Vagina (tissue), 2 donors: ENCODE measurements at regions not wholly inside any gene's neighbourhood (a gene's known extent, or its start where the extent isn't known, plus 50 kb on each side); places are given as distances from the start of the nearest gene placed in this dataset.
"Not testable (repeated sequence)": the region's sequence is repeated elsewhere in the genome, so short reads cannot be mapped to it uniquely, and the experiment has no call there.

Experiments
- DNase-seq, 2 donors: peaks; one replicate each; pipeline ENCODE4 v3.0.0-alpha.2; 2017; ENCODE audit errors: extremely low spot score in 2 of 2
- H3K27ac ChIP-seq: fragments of 200-600 bp; sonication (generic); one replicate; pipeline ENCODE4 v1.5.1; 2019
- H3K27me3 ChIP-seq: fragments of 200-600 bp; sonication (generic); one replicate; pipeline ENCODE4 v1.5.1; 2019
- H3K36me3 ChIP-seq, 2 donors: fragments of 200-600 bp; sonication (generic); one replicate each; pipeline ENCODE4 v1.5.1; 2017 to 2019
- H3K4me1 ChIP-seq: fragments of 200-600 bp; sonication (generic); one replicate; pipeline ENCODE4 v1.5.1; 2019
- H3K4me3 ChIP-seq, 2 donors: fragments of 200-600 bp; sonication (generic); 1 replicate in 1 of 2; 2 replicates in 1 of 2; pipeline ENCODE4 v1.5.1; 2016 to 2019
- H3K9me3 ChIP-seq: fragments of 200-600 bp; sonication (generic); one replicate; pipeline ENCODE4 v1.5.1; 2019
- POLR2A ChIP-seq, 2 donors: fragments of 450-650 bp; IDR thresholded peaks; one replicate each; pipeline ENCODE4 v1.6.1; 2017; ENCODE audit warnings: antibody characterized with exemption in 2 of 2, mild to moderate bottlenecking in 2 of 2, moderate library complexity in 2 of 2
- POLR2AphosphoS5 ChIP-seq, 2 donors: sonication (generic); formaldehyde crosslinking; IDR thresholded peaks; one replicate each; pipeline ENCODE4 v1.9.0; 2017; ENCODE audit warnings: antibody characterized with exemption in 2 of 2, mild to moderate bottlenecking in 2 of 2, low read depth in 1 of 2; ENCODE audit not compliant: insufficient read depth in 1 of 2
- intact Hi-C: fragments of 100-400 bp; cut with DNase I; formaldehyde crosslinking; loops from one replicate; pipeline ENCODE4 v1.15.1; 2023
- TF ChIP-seq, protein P1 (sequence below), 3 experiments: fragments of 450-650 bp in 2 of 3; fragments of 200-600 bp in 1 of 3; sonication (generic) in 1 of 3; IDR thresholded peaks; one replicate each; pipeline ENCODE4 v1.5.1; 2017 to 2019; ENCODE audit warnings: antibody characterized with exemption in 3 of 3, mild to moderate bottlenecking in 2 of 3, moderate library complexity in 2 of 3

- intact Hi-C loops = no loop called here
- H3K4me1 ChIP-seq = no peaks in the 10 kb centered on the region
- no peaks in the 10 kb centered on the region for H3K36me3 ChIP-seq
- no peak overlapping the region for H3K27ac ChIP-seq
- no peaks in the 10 kb centered on the region for H3K27me3 ChIP-seq
- no peak for DNase-seq
- TF ChIP-seq, protein P1, sequence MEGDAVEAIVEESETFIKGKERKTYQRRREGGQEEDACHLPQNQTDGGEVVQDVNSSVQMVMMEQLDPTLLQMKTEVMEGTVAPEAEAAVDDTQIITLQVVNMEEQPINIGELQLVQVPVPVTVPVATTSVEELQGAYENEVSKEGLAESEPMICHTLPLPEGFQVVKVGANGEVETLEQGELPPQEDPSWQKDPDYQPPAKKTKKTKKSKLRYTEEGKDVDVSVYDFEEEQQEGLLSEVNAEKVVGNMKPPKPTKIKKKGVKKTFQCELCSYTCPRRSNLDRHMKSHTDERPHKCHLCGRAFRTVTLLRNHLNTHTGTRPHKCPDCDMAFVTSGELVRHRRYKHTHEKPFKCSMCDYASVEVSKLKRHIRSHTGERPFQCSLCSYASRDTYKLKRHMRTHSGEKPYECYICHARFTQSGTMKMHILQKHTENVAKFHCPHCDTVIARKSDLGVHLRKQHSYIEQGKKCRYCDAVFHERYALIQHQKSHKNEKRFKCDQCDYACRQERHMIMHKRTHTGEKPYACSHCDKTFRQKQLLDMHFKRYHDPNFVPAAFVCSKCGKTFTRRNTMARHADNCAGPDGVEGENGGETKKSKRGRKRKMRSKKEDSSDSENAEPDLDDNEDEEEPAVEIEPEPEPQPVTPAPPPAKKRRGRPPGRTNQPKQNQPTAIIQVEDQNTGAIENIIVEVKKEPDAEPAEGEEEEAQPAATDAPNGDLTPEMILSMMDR (IDR thresholded peaks at IDR 0.05) = no peak
- TF ChIP-seq POLR2A (IDR thresholded peaks at IDR 0.05) (no peak), POLR2AphosphoS5 (IDR thresholded peaks at IDR 0.05; ENCODE audit: insufficient read depth in 1 of 2, low read depth in 1 of 2) (no peak)
- no peak overlapping the region for H3K4me3 ChIP-seq
- H3K9me3 ChIP-seq = peaks cover 3% of the 10 kb centered on the region
Measured at GRCh38 chr4:117135634-117136354, 50.4 kb upstream of the TRAM1L1 start.

- intact Hi-C loops = no loop called here
- H3K4me1 ChIP-seq = no peaks in the 10 kb centered on the region
- no peaks in the 10 kb centered on the region for H3K36me3 ChIP-seq
- no peaks in the 10 kb centered on the region for H3K27me3 ChIP-seq
- H3K4me3 ChIP-seq = no peak overlapping the region
- DNase-seq = no peak
- peaks cover 3% of the 10 kb centered on the region for H3K9me3 ChIP-seq
- H3K27ac ChIP-seq = no peak overlapping the region
- no peak for TF ChIP-seq POLR2AphosphoS5 (IDR thresholded peaks at IDR 0.05; ENCODE audit: insufficient read depth in 1 of 2, low read depth in 1 of 2)
- TF ChIP-seq POLR2A (IDR thresholded peaks at IDR 0.05) = no peak
- TF ChIP-seq, protein P1 (IDR thresholded peaks at IDR 0.05) = no peak
Measured at GRCh38 chr4:117137145-117137544, 51.8 kb upstream of the TRAM1L1 start.

GRCh38 chr4:117138732-117139131 is 53.4 kb upstream of the TRAM1L1 start:
- H3K27me3 ChIP-seq, intact Hi-C loops, DNase-seq, H3K9me3 ChIP-seq, H3K4me1 ChIP-seq, H3K36me3 ChIP-seq, H3K27ac ChIP-seq, H3K4me3 ChIP-seq: not testable (repeated sequence)

DNA sequence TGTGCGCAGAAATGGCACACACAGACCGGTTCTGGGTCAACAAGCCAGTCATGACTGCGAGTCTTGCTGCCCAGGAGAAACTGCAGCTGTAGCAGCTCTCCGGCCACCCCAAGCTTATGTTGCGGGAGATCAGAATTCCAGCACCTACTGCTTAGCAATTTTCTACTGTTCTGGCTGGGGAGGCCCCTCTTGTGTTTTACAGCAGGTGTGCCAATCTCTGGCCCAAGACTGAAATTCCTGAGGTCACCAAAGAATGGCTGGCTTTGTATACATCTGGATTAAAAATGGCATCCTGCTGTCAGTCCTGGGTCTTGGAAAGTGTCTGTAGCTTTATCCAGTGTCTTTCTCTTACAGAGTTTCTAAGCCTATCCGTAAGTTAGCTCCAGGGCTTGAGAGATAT is 68.9 kb upstream of the TRAM1L1 start:
- DNase-seq = no peak
- TF ChIP-seq POLR2AphosphoS5 (IDR thresholded peaks at IDR 0.05; ENCODE audit: insufficient read depth in 1 of 2, low read depth in 1 of 2) = no peak
- no peak for TF ChIP-seq POLR2A (IDR thresholded peaks at IDR 0.05)
- TF ChIP-seq, protein P1 (IDR thresholded peaks at IDR 0.05) = no peak
- Histone ChIP-seq H3K27me3 (no peaks in the 10 kb centered on the region), H3K9me3 (no peaks in the 10 kb centered on the region), H3K27ac (no peak overlapping the region), H3K36me3 (no peaks in the 10 kb centered on the region), H3K4me1 (no peaks in the 10 kb centered on the region), H3K4me3 (no peak overlapping the region)
- intact Hi-C loops = no loop called here

DNA sequence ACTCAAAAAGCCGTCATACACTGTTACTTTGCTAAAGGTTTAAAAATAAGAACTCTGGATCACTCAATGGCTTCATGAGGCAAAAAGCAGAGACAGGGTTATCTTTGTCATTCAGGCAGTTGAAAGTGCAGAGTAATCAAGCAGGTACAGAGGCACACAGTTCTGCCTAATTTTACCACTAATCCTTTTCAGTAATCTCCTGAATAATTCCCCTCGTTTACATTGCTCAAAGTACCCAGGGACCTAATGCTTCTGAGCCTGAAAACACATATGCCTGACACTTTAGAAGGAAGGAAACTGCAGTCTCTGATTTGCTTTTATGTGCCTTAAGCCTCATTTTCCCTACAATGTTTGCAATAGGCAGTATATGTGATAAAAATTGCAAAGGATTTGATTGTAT is 71.4 kb upstream of the TRAM1L1 start:
- H3K4me1 ChIP-seq = no peaks in the 10 kb centered on the region
- DNase-seq = no peak
- no peak overlapping the region for H3K4me3 ChIP-seq
- no peaks in the 10 kb centered on the region for H3K9me3 ChIP-seq
- H3K36me3 ChIP-seq = no peaks in the 10 kb centered on the region
- no peaks in the 10 kb centered on the region for H3K27me3 ChIP-seq
- H3K27ac ChIP-seq = no peak overlapping the region
- TF ChIP-seq, protein P1 (IDR thresholded peaks at IDR 0.05) = no peak
- TF ChIP-seq POLR2A (IDR thresholded peaks at IDR 0.05) (no peak), POLR2AphosphoS5 (IDR thresholded peaks at IDR 0.05; ENCODE audit: insufficient read depth in 1 of 2, low read depth in 1 of 2) (no peak)
- intact Hi-C loops = no loop called here
